Fibroblast of lung (primary cell): ENCODE measurements at regions not wholly inside any gene's neighbourhood (a gene's known extent, or its start where the extent isn't known, plus 50 kb on each side); places are given as distances from the start of the nearest gene placed in this dataset.

Source experiments
- CTCF ChIP-seq, 2 donors: IDR thresholded peaks in 1 of 2; conservative IDR thresholded peaks in 1 of 2; 1 replicate in 1 of 2; 2 replicates in 1 of 2; pipeline ENCODE4 v1.5.1; 2011 to 2012; ENCODE audit warnings: low read length in 2 of 2, control low read depth in 1 of 2, inconsistent platforms in 1 of 2, low read depth in 1 of 2, mild to moderate bottlenecking in 1 of 2
- EZH2 ChIP-seq: IDR thresholded peaks from 2 replicates; pipeline ENCODE4 v1.5.1; 2012; ENCODE audit warnings: low read length, control low read depth, mild to moderate bottlenecking; ENCODE audit errors: missing control alignments

- TF ChIP-seq CTCF (conservative IDR thresholded peaks at IDR 0.05 in 1 of 2, IDR thresholded peaks at IDR 0.05 in 1 of 2; ENCODE audit: low read depth in 1 of 2, low read length in 2 of 2) (no peak), EZH2 (no peak)
These were observed 121.3 kb upstream of the MAX start for GRCh38 chr14:65223636-65224035.
